ENCODE measurements at regions not wholly inside any gene's neighbourhood (a gene's known extent, or its start where the extent isn't known, plus 50 kb on each side); places are given as distances from the start of the nearest gene placed in this dataset.
"Not testable (repeated sequence)": the region's sequence is repeated elsewhere in the genome, so short reads cannot be mapped to it uniquely, and the experiment has no call there.

DNA sequence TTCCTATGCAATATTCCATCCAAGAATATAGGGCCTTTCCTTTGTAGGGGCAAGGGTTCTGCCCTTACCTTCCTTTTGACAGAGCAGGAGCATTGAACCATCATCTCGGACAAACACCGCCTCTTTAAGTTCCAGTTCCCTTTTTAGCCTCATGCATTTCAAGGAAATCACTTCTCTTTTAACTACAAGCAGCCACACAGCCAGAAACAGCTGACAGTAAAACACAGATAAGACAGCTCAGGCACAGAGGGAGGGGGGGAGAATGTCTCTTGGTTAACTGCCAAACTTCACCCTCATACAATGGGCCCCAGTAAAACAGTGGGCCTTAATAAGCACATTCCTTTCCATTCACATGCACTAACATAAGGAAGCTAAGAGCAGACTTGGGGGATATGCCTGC lies 648.3 kb downstream of the GABRG1 start:
- no peaks in the 10 kb centered on the region for H3K27me3 ChIP-seq
- no peaks in the 10 kb centered on the region for H3K36me3 ChIP-seq
- TF ChIP-seq POLR2A (IDR thresholded peaks at IDR 0.05) (no peak), POLR2AphosphoS5 (IDR thresholded peaks at IDR 0.05) (no peak)
- no peak overlapping the region for H3K27ac ChIP-seq
- WGBS, 2 donors (ENCODE audit: low coverage in 1 of 2), result 65% methylated on average over 2 of the region's 2 CpGs; no CpG with 5 or more reads in 1 of the 2 donors
- H3K4me3 ChIP-seq, result no peak overlapping the region
- peaks cover 0 to 7% (median 0%) of the 10 kb centered on the region in 3 donors for H3K9me3 ChIP-seq
- no peak for ATAC-seq
- no peaks in the 10 kb centered on the region for H3K4me1 ChIP-seq

DNA sequence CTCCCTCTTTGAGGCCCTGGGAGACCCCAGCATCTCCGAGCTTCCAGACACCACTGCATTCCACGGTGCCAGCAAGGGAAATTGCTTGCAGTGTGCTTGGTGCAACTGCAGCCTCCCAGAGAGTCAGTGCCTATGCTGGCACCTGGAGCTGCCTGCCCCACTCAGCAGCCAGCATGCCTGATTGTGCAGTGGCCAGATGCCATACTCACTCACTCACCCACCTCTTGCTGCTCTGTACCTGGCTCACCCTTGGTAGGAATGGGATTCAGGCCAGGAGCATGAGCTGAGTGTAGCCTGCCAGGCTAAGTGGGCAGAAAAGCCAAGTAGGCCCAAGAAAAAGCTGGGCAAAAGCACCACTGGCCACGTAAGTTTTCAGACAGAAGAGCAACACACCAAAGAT lies 651.4 kb downstream of the GABRG1 start:
- 66 to 80% methylated on average over 1 to 3 of the region's 3 CpGs for WGBS, 2 donors (ENCODE audit: low coverage in 1 of 2)
- H3K27me3 ChIP-seq, result no peaks in the 10 kb centered on the region
- TF ChIP-seq POLR2AphosphoS5 (IDR thresholded peaks at IDR 0.05) (no peak), EP300 (IDR thresholded peaks at IDR 0.05) (no peak), POLR2A (IDR thresholded peaks at IDR 0.05) (no peak)
- TF ChIP-seq, protein P1, sequence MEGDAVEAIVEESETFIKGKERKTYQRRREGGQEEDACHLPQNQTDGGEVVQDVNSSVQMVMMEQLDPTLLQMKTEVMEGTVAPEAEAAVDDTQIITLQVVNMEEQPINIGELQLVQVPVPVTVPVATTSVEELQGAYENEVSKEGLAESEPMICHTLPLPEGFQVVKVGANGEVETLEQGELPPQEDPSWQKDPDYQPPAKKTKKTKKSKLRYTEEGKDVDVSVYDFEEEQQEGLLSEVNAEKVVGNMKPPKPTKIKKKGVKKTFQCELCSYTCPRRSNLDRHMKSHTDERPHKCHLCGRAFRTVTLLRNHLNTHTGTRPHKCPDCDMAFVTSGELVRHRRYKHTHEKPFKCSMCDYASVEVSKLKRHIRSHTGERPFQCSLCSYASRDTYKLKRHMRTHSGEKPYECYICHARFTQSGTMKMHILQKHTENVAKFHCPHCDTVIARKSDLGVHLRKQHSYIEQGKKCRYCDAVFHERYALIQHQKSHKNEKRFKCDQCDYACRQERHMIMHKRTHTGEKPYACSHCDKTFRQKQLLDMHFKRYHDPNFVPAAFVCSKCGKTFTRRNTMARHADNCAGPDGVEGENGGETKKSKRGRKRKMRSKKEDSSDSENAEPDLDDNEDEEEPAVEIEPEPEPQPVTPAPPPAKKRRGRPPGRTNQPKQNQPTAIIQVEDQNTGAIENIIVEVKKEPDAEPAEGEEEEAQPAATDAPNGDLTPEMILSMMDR (IDR thresholded peaks at IDR 0.05), result no peak
- H3K9me3 ChIP-seq, result peaks cover 0 to 5% (median 0%) of the 10 kb centered on the region in 3 donors
- no peak for ATAC-seq
- H3K27ac ChIP-seq, result no peak overlapping the region
- no peaks in the 10 kb centered on the region for H3K4me1 ChIP-seq
- no peaks in the 10 kb centered on the region for H3K36me3 ChIP-seq
- no peak overlapping the region for H3K4me3 ChIP-seq

DNA sequence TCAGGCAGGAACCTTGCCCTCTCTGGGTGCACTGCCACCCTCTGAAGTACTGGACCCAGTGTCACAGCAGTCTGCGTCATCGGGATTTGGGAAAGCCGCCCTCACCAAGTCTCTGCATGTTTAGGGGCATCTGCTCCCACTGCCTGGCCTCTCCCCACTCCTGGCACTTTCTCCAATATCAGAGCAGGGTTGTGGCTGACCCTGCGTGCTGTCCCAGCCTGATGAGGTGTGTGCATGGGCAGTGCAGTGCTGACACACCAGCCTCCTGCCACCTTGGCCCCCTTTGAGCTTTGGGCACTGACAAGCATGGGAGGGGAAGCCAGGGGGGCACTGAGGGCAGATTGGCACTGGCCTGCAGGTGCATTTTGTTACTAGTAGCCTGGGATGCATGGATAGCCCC lies 652.5 kb downstream of the GABRG1 start:
- Histone ChIP-seq H3K27ac (no peak overlapping the region), H3K27me3 (no peaks in the 10 kb centered on the region), H3K36me3 (no peaks in the 10 kb centered on the region), H3K4me1 (no peaks in the 10 kb centered on the region), H3K4me3 (no peak overlapping the region), H3K9me3 (no peaks in the 10 kb centered on the region)
- no peak for TF ChIP-seq POLR2A (IDR thresholded peaks at IDR 0.05)
- TF ChIP-seq EP300 (IDR thresholded peaks at IDR 0.05), result no peak
- TF ChIP-seq, protein P1 (IDR thresholded peaks at IDR 0.05), result no peak
- TF ChIP-seq POLR2AphosphoS5 (IDR thresholded peaks at IDR 0.05), result no peak
- WGBS, 2 donors (ENCODE audit: low coverage in 1 of 2), result no CpG with 5 or more reads among the region's 4 CpGs
- no peak for ATAC-seq

DNA sequence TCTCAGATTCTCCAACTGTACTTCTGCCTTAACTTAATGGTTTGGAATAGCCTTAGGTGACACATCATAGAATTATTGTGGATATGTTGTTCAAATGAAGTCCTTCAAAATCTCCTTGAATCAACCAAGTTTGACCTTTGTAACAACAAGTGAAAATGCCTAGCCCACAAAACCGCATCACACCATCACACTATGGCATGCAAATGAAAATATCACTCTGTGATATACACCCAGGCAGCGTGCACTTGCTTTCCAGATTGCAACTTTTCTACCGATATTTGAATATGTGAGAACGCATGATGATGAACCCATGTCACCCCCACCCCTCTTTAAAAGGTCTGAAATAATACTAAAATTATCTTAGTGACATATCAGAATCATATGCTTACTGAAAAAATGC lies 656.7 kb downstream of the GABRG1 start:
- Histone ChIP-seq H3K27ac (no peak overlapping the region), H3K9me3 (no peaks in the 10 kb centered on the region), H3K36me3 (no peaks in the 10 kb centered on the region), H3K4me3 (no peak overlapping the region), H3K27me3 (no peaks in the 10 kb centered on the region), H3K4me1 (no peaks in the 10 kb centered on the region)
- TF ChIP-seq POLR2A (IDR thresholded peaks at IDR 0.05), result no peak
- TF ChIP-seq POLR2AphosphoS5 (IDR thresholded peaks at IDR 0.05), result no peak
- TF ChIP-seq, protein P1 (IDR thresholded peaks at IDR 0.05), result no peak
- TF ChIP-seq EP300 (IDR thresholded peaks at IDR 0.05), result no peak
- WGBS, 2 donors (ENCODE audit: low coverage in 1 of 2), result 92 to 96% methylated on average over 3 to 4 of the region's 4 CpGs
- ATAC-seq, result no peak

DNA sequence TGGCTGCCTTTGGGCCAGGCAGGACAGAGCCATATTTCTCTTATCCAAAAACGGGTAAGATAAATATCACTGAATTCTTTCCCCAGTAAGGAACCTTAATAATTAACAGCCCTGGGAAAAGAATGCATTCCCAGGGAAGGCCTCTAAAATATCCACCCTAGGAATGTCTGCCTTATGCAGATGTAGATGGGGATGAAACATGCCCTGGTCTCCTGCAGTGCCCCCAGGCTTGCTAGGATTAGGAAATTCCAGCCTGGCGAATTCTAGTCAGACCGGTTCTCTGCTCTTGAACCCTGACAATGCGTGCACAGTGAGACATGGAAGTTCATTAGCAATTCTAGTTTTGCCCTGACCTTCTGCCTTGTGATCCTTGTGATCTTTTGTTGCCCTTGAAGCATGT lies 663.7 kb downstream of the GABRG1 start:
- 92 to 100% methylated on average over 1 to 4 of the region's 4 CpGs for WGBS, 2 donors (ENCODE audit: low coverage in 1 of 2)

DNA sequence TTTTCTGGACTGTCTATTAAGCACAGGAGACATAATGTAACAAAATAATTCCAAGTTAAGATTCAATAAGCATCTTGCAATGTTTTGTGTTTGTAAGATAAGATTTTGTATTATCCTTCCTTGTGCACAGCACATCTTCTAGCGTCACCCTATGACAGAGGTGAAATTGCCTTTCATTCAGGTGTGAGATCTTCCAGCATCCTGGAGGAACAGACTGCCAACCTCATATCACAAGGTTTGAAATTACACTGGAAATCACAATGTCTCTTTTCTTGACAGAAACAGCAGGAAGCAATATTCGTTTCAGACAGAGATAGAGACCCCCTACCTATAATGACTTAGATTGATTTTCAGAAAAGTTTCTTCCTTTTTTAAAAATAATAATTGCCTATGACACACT lies 668.6 kb downstream of the GABRG1 start:
- no peak overlapping the region for H3K27ac ChIP-seq
- H3K9me3 ChIP-seq, result peaks cover 0 to 4% (median 0%) of the 10 kb centered on the region in 3 donors
- TF ChIP-seq, protein P1 (IDR thresholded peaks at IDR 0.05), result no peak
- no peak for TF ChIP-seq POLR2A (IDR thresholded peaks at IDR 0.05)
- TF ChIP-seq POLR2AphosphoS5 (IDR thresholded peaks at IDR 0.05), result no peak
- TF ChIP-seq EP300 (IDR thresholded peaks at IDR 0.05), result no peak
- no peak for ATAC-seq
- no peaks in the 10 kb centered on the region for H3K4me1 ChIP-seq
- H3K27me3 ChIP-seq, result no peaks in the 10 kb centered on the region
- H3K36me3 ChIP-seq, result no peaks in the 10 kb centered on the region
- no peak overlapping the region for H3K4me3 ChIP-seq
- WGBS, 2 donors (ENCODE audit: low coverage in 1 of 2), result 81 to 86% methylated on average over 2 of the region's 2 CpGs

More for the DNA sequence above, 663.7 kb downstream of the GABRG1 start:
- H3K9me3 ChIP-seq, ATAC-seq, H3K36me3 ChIP-seq, H3K27me3 ChIP-seq, H3K27ac ChIP-seq, H3K4me1 ChIP-seq, H3K4me3 ChIP-seq: not testable (repeated sequence)
